Parathyroid adenoma (tissue), 2 donors: ENCODE measurements at regions not wholly inside any gene's neighbourhood (a gene's known extent, or its start where the extent isn't known, plus 50 kb on each side); places are given as distances from the start of the nearest gene placed in this dataset.
"Not testable (repeated sequence)": the region's sequence is repeated elsewhere in the genome, so short reads cannot be mapped to it uniquely, and the experiment has no call there.

Experiments used
- H2AFZ ChIP-seq: fragments of 300-600 bp; sonication (generic); one replicate; pipeline ENCODE4 v1.7.0; 2017; ENCODE audit warnings: antibody characterized with exemption, mild to moderate bottlenecking
- H3K27ac ChIP-seq: fragments of 300-600 bp; sonication (generic); one replicate; pipeline ENCODE4 v1.7.0; 2017
- H3K27me3 ChIP-seq: fragments of 300-600 bp; sonication (generic); one replicate; pipeline ENCODE4 v1.7.0; 2017; ENCODE audit warnings: low read length; ENCODE audit not compliant: control insufficient read depth, insufficient read depth
- H3K36me3 ChIP-seq: fragments of 300-600 bp; sonication (generic); one replicate; pipeline ENCODE4 v1.7.0; 2017; ENCODE audit warnings: low read length; ENCODE audit not compliant: control insufficient read depth, insufficient read depth
- H3K4me1 ChIP-seq: fragments of 300-600 bp; sonication (generic); one replicate; pipeline ENCODE4 v1.7.0; 2017; ENCODE audit warnings: control low read depth
- H3K4me2 ChIP-seq: fragments of 300-600 bp; sonication (generic); one replicate; pipeline ENCODE4 v1.7.0; 2017; ENCODE audit warnings: low read length
- H3K4me3 ChIP-seq: fragments of 300-600 bp; sonication (generic); one replicate; pipeline ENCODE4 v1.7.0; 2017; ENCODE audit warnings: low read depth, low read length
- H3K79me2 ChIP-seq: fragments of 300-600 bp; sonication (generic); one replicate; pipeline ENCODE4 v1.7.0; 2017; ENCODE audit warnings: control low read depth
- H3K9ac ChIP-seq: fragments of 300-600 bp; sonication (generic); one replicate; pipeline ENCODE4 v1.7.0; 2017; ENCODE audit warnings: mild to moderate bottlenecking
- H3K9me3 ChIP-seq: fragments of 300-600 bp; sonication (generic); one replicate; pipeline ENCODE4 v1.7.0; 2017; ENCODE audit warnings: low read length; ENCODE audit not compliant: control insufficient read depth
- CTCF ChIP-seq: fragments of 300-600 bp; sonication (generic); IDR thresholded peaks from one replicate; pipeline ENCODE4 v1.7.0; 2017; ENCODE audit warnings: antibody characterized with exemption, mild to moderate bottlenecking
- donor health status: primary hyperparathyroidism.

GRCh38 chr7:125423458-125424155 lies 494.0 kb upstream of the POT1 start:
- H2AFZ ChIP-seq, result no peak overlapping the region
- no peak overlapping the region for H3K27ac ChIP-seq
- H3K36me3 ChIP-seq, result no peaks in the 10 kb centered on the region
- no peak overlapping the region for H3K4me3 ChIP-seq
- H3K9ac ChIP-seq, result no peak overlapping the region
- no peaks in the 10 kb centered on the region for H3K9me3 ChIP-seq
- no peaks in the 10 kb centered on the region for H3K27me3 ChIP-seq
- TF ChIP-seq CTCF, result no peak
- no peaks in the 10 kb centered on the region for H3K4me1 ChIP-seq
- no peaks in the 10 kb centered on the region for H3K79me2 ChIP-seq
- H3K4me2 ChIP-seq, result no peak overlapping the region

- not testable (repeated sequence) for H3K9me3 ChIP-seq, H3K27me3 ChIP-seq, H2AFZ ChIP-seq, H3K4me2 ChIP-seq, H3K27ac ChIP-seq, H3K36me3 ChIP-seq, H3K4me3 ChIP-seq, H3K4me1 ChIP-seq, H3K79me2 ChIP-seq, H3K9ac ChIP-seq
These were observed 491.8 kb upstream of the POT1 start for GRCh38 chr7:125421407-125421806.

- Histone ChIP-seq H2AFZ (no peak overlapping the region), H3K4me3 (no peak overlapping the region), H3K9me3 (peaks cover 4% of the 10 kb centered on the region), H3K4me1 (no peaks in the 10 kb centered on the region), H3K27me3 (no peaks in the 10 kb centered on the region), H3K36me3 (no peaks in the 10 kb centered on the region), H3K4me2 (no peak overlapping the region), H3K9ac (no peak overlapping the region), H3K27ac (no peak overlapping the region), H3K79me2 (no peaks in the 10 kb centered on the region)
- TF ChIP-seq CTCF, result no peak
These were observed 483.5 kb upstream of the POT1 start for GRCh38 chr7:125412890-125413665.

GRCh38 chr7:125409921-125410320 lies 480.3 kb upstream of the POT1 start:
- Histone ChIP-seq H3K4me1 (no peaks in the 10 kb centered on the region), H3K79me2 (no peaks in the 10 kb centered on the region), H3K9me3 (no peaks in the 10 kb centered on the region), H3K27me3 (no peaks in the 10 kb centered on the region), H3K4me3 (no peak overlapping the region), H3K36me3 (no peaks in the 10 kb centered on the region), H2AFZ (no peak overlapping the region), H3K9ac (no peak overlapping the region), H3K27ac (no peak overlapping the region), H3K4me2 (no peak overlapping the region)
- no peak for TF ChIP-seq CTCF

- H3K79me2 ChIP-seq, result no peaks in the 10 kb centered on the region
- H3K27ac ChIP-seq, result no peak overlapping the region
- no peak for TF ChIP-seq CTCF
- H3K4me3 ChIP-seq, result no peak overlapping the region
- H3K27me3 ChIP-seq, result no peaks in the 10 kb centered on the region
- no peaks in the 10 kb centered on the region for H3K9me3 ChIP-seq
- no peak overlapping the region for H3K4me2 ChIP-seq
- no peak overlapping the region for H3K9ac ChIP-seq
- H2AFZ ChIP-seq, result no peak overlapping the region
- no peaks in the 10 kb centered on the region for H3K36me3 ChIP-seq
- no peaks in the 10 kb centered on the region for H3K4me1 ChIP-seq
These were observed 476.5 kb upstream of the POT1 start for GRCh38 chr7:125406111-125406510.
